CD14-positive monocyte (primary cell): ENCODE measurements at regions not wholly inside any gene's neighbourhood (a gene's known extent, or its start where the extent isn't known, plus 50 kb on each side); places are given as distances from the start of the nearest gene placed in this dataset.

Experiments used
- DNase-seq, 3 donors: peaks; one replicate each; pipeline ENCODE4 v3.0.0-alpha.2; 2011 to 2022
- H2AFZ ChIP-seq: 2 replicates; pipeline ENCODE4 v1.6.0; 2012; ENCODE audit warnings: mild to moderate bottlenecking, low read depth, low read length, inconsistent platforms; ENCODE audit not compliant: insufficient read depth, poor library complexity, severe bottlenecking
- H3K27ac ChIP-seq, 2 donors: 1 replicate in 1 of 2; 2 replicates in 1 of 2; pipeline ENCODE4 v1.5.1; 2012 to 2013; ENCODE audit warnings: low read length in 2 of 2, control low read depth in 1 of 2, inconsistent platforms in 1 of 2, low read depth in 1 of 2, mild to moderate bottlenecking in 1 of 2
- H3K27me3 ChIP-seq, 2 donors: one replicate each; pipeline versions ENCODE4 v1.6.0 to v1.6.1; 2011 to 2013; ENCODE audit warnings: low read length in 2 of 2; ENCODE audit not compliant: control insufficient read depth in 2 of 2, insufficient read depth in 2 of 2
- H3K36me3 ChIP-seq, 2 donors: replicated peaks in 1 of 2; 1 replicate in 1 of 2; 2 replicates in 1 of 2; pipeline versions ENCODE4 v1.5.1 to v1.6.1; 2012 to 2013; ENCODE audit warnings: low read length in 2 of 2, control low read depth in 1 of 2, inconsistent platforms in 1 of 2, mild to moderate bottlenecking in 1 of 2; ENCODE audit not compliant: insufficient read depth in 2 of 2, control insufficient read depth in 1 of 2
- H3K4me1 ChIP-seq, 2 donors: 1 replicate in 1 of 2; 2 replicates in 1 of 2; pipeline versions ENCODE4 v1.5.1 to v1.6.1; 2012 to 2013; ENCODE audit warnings: low read length in 2 of 2, control low read depth in 1 of 2, inconsistent platforms in 1 of 2, mild to moderate bottlenecking in 1 of 2, moderate library complexity in 1 of 2; ENCODE audit not compliant: insufficient read depth in 2 of 2, control insufficient read depth in 1 of 2
- H3K4me2 ChIP-seq: replicated peaks from 2 replicates; pipeline ENCODE3; 2012; ENCODE audit warnings: low read length, moderate library complexity, mild to moderate bottlenecking; ENCODE audit not compliant: poor library complexity, severe bottlenecking; ENCODE audit errors: extremely low read depth
- H3K4me3 ChIP-seq, 3 experiments: fragments of 200-600 bp in 1 of 3; sonication (generic) in 1 of 3; replicated peaks in 1 of 3; 1 replicate in 2 of 3; 2 replicates in 1 of 3; pipeline ENCODE4 v1.5.1; 2011 to 2013; ENCODE audit warnings: low read length in 3 of 3, mild to moderate bottlenecking in 3 of 3, control low read depth in 2 of 3, low read depth in 2 of 3, inconsistent platforms in 1 of 3, moderate library complexity in 1 of 3
- H3K79me2 ChIP-seq: 2 replicates; pipeline ENCODE4 v1.6.0; 2012; ENCODE audit warnings: mild to moderate bottlenecking, control low read depth, inconsistent platforms, low read length, moderate library complexity; ENCODE audit not compliant: insufficient read depth
- H3K9ac ChIP-seq: 2 replicates; pipeline ENCODE4 v1.6.0; 2017; ENCODE audit warnings: low read length, mild to moderate bottlenecking; ENCODE audit not compliant: insufficient read depth, poor library complexity, severe bottlenecking
- H3K9me3 ChIP-seq, 2 donors: replicated peaks in 1 of 2; 1 replicate in 1 of 2; 2 replicates in 1 of 2; pipeline versions ENCODE4 v1.5.1 to v1.6.1; 2012 to 2013; ENCODE audit warnings: low read length in 2 of 2, control low read depth in 1 of 2; ENCODE audit not compliant: control insufficient read depth in 1 of 2, insufficient read depth in 1 of 2
- H4K20me1 ChIP-seq: 2 replicates; pipeline ENCODE4 v1.6.0; 2012; ENCODE audit warnings: mild to moderate bottlenecking, low read length, control low read depth, moderate library complexity; ENCODE audit not compliant: insufficient read depth
- H3K27ac Mint-ChIP-seq, 7 donors: one replicate each; pipeline ENCODE4 v1.8.0; 2020; ENCODE audit warnings: mild to moderate bottlenecking in 7 of 7, mixed read lengths in 7 of 7, moderate library complexity in 6 of 7, inconsistent platforms in 2 of 7
- H3K27me3 Mint-ChIP-seq, 3 donors: one replicate each; pipeline ENCODE4 v1.8.0; 2021 to 2022; ENCODE audit warnings: low read depth in 3 of 3, mild to moderate bottlenecking in 3 of 3, mixed read lengths in 3 of 3, moderate library complexity in 3 of 3, inconsistent platforms in 1 of 3
- H3K36me3 Mint-ChIP-seq, 2 donors: one replicate each; pipeline ENCODE4 v1.8.0; 2020; ENCODE audit warnings: mixed read lengths in 2 of 2, inconsistent platforms in 1 of 2, mild to moderate bottlenecking in 1 of 2
- H3K4me1 Mint-ChIP-seq: one replicate; pipeline ENCODE4 v1.8.0; 2020; ENCODE audit warnings: mild to moderate bottlenecking, mixed read lengths
- H3K4me3 Mint-ChIP-seq, 2 donors: one replicate each; pipeline ENCODE4 v1.8.0; 2020; ENCODE audit warnings: mild to moderate bottlenecking in 2 of 2, mixed read lengths in 2 of 2, moderate library complexity in 1 of 2
- H3K9me3 Mint-ChIP-seq, 7 donors: one replicate each; pipeline ENCODE4 v1.8.0; 2020 to 2022; ENCODE audit warnings: mixed read lengths in 7 of 7, mild to moderate bottlenecking in 6 of 7, moderate library complexity in 6 of 7, inconsistent platforms in 2 of 7
- WGBS: methylation state at CpG from one replicate; pipeline ENCODE4 v1.1.5; 2013; ENCODE audit warnings: missing lambda C conversion rate; ENCODE audit not compliant: insufficient coverage; 5-methylcytosine and 5-hydroxymethylcytosine counted together
- intact Hi-C, 2 donors: fragments of 100-400 bp; cut with micrococcal nuclease; formaldehyde crosslinking; loops; one replicate each; pipeline versions ENCODE4 v1.15.0 to v1.15.1; 2023
- TF ChIP-seq, protein P1 (sequence below): fragments of 200-600 bp; IDR thresholded peaks from one replicate; pipeline ENCODE4 v1.8.0; 2022; ENCODE audit warnings: antibody characterized with exemption, mild to moderate bottlenecking

DNA sequence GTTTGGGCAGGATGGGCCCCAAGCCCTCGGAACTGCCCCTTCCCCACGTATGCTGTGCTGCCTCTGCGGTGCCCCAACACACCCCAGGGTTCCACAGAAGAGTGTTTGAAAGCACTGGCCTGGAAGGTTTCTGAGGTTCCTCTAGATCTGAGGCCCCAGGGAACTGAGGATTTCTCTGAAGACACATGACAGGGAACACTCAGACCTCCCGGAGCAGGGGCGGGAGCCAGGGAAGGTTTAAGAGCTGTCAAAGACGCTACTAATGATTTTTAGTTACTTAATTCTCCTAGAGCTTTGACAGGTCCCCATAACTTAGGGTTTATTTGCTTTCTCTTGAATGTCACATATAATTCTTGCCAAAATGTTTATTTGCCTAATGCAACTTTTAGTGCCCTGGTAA lies 212.3 kb upstream of the GRIK3 start:
- H3K4me1 Mint-ChIP-seq = no peaks in the 10 kb centered on the region
- no peaks in the 10 kb centered on the region for H3K27me3 ChIP-seq
- peaks cover 0 to 6% (median 5%) of the 10 kb centered on the region in 3 donors for H3K27me3 Mint-ChIP-seq
- no peaks in the 10 kb centered on the region for H3K4me1 ChIP-seq
- H3K9me3 ChIP-seq = no peaks in the 10 kb centered on the region
- intact Hi-C loops = no loop called here
- H3K27ac Mint-ChIP-seq = no peak overlapping the region
- no peak overlapping the region for H3K4me2 ChIP-seq
- no peaks in the 10 kb centered on the region for H3K79me2 ChIP-seq
- 66% methylated on average over 3 of the region's 6 CpGs for WGBS
- H2AFZ ChIP-seq = no peak overlapping the region
- no peak for DNase-seq
- H3K4me3 ChIP-seq = no peak overlapping the region
- H3K27ac ChIP-seq = no peak overlapping the region
- H4K20me1 ChIP-seq = no peaks in the 10 kb centered on the region
- TF ChIP-seq, protein P1, sequence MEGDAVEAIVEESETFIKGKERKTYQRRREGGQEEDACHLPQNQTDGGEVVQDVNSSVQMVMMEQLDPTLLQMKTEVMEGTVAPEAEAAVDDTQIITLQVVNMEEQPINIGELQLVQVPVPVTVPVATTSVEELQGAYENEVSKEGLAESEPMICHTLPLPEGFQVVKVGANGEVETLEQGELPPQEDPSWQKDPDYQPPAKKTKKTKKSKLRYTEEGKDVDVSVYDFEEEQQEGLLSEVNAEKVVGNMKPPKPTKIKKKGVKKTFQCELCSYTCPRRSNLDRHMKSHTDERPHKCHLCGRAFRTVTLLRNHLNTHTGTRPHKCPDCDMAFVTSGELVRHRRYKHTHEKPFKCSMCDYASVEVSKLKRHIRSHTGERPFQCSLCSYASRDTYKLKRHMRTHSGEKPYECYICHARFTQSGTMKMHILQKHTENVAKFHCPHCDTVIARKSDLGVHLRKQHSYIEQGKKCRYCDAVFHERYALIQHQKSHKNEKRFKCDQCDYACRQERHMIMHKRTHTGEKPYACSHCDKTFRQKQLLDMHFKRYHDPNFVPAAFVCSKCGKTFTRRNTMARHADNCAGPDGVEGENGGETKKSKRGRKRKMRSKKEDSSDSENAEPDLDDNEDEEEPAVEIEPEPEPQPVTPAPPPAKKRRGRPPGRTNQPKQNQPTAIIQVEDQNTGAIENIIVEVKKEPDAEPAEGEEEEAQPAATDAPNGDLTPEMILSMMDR = no peak
- no peak overlapping the region for H3K4me3 Mint-ChIP-seq
- H3K36me3 Mint-ChIP-seq = no peaks in the 10 kb centered on the region
- no peaks in the 10 kb centered on the region for H3K9me3 Mint-ChIP-seq
- H3K36me3 ChIP-seq = no peaks in the 10 kb centered on the region
- H3K9ac ChIP-seq = no peak overlapping the region

DNA sequence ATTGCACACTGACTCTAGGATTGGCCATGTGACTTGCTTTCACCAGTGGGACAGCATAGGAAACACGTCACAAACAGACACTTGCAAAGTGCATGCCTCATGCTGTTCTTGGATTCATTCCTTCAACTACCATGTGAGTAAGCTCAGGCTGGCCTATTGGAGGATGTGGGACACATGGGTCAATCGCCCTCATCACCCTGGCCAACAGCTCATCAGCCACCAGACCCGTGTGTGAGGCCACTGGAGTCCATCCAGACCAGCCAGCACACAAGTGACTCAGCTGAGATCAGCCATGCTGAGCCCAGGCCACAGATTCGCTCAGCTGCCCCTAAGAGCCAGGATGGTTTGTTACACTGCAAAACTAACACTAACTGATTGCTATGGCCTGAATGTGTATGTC lies 216.1 kb upstream of the GRIK3 start:
- Histone ChIP-seq H3K27me3 (no peaks in the 10 kb centered on the region), H3K79me2 (no peaks in the 10 kb centered on the region), H3K36me3 (no peaks in the 10 kb centered on the region), H3K9me3 (no peaks in the 10 kb centered on the region), H3K27ac (no peak overlapping the region), H3K4me1 (no peaks in the 10 kb centered on the region), H3K9ac (no peak overlapping the region), H2AFZ (no peak overlapping the region), H4K20me1 (no peaks in the 10 kb centered on the region), H3K4me3 (no peak overlapping the region), H3K4me2 (no peak overlapping the region)
- Mint-ChIP-seq H3K9me3 (peaks cover 0 to 2% (median 0%) of the 10 kb centered on the region in 7 donors), H3K27me3 (peaks cover 5 to 19% (median 9%) of the 10 kb centered on the region in 3 donors), H3K4me3 (no peak overlapping the region), H3K36me3 (no peaks in the 10 kb centered on the region), H3K27ac (no peak overlapping the region), H3K4me1 (no peaks in the 10 kb centered on the region)
- intact Hi-C loops = no loop called here
- DNase-seq = no peak
- 71% methylated on average over 4 of the region's 4 CpGs for WGBS
- TF ChIP-seq, protein P1 = no peak
